Liver (tissue), 8 donors: ENCODE measurements at regions not wholly inside any gene's neighbourhood (a gene's known extent, or its start where the extent isn't known, plus 50 kb on each side); places are given as distances from the start of the nearest gene placed in this dataset.
A peak's percentile ranks its signal among the peaks of the same experiment; 100 is the strongest.

ENCODE experiments used
- DNase-seq: peaks from one replicate; pipeline ENCODE4 v3.0.0-alpha.2; 2017; ENCODE audit warnings: low spot score
- H3K27ac ChIP-seq, 2 donors: one replicate each; pipeline ENCODE4 v1.7.0; 2013; ENCODE audit warnings: inconsistent platforms in 2 of 2, low read length in 2 of 2, control low read depth in 1 of 2, low read depth in 1 of 2, mild to moderate bottlenecking in 1 of 2
- H3K27me3 ChIP-seq, 4 donors: one replicate each; pipeline versions ENCODE4 v1.6.1 to v1.7.0; 2013; ENCODE audit warnings: low read length in 3 of 4, inconsistent platforms in 1 of 4, mild to moderate bottlenecking in 1 of 4, moderate library complexity in 1 of 4; ENCODE audit not compliant: control insufficient read depth in 4 of 4, insufficient read depth in 4 of 4
- H3K36me3 ChIP-seq, 4 donors: one replicate each; pipeline versions ENCODE4 v1.6.1 to v1.7.0; 2013; ENCODE audit warnings: low read length in 3 of 4, mild to moderate bottlenecking in 3 of 4, low read depth in 1 of 4, moderate library complexity in 1 of 4; ENCODE audit not compliant: control insufficient read depth in 4 of 4, insufficient read depth in 3 of 4
- H3K4me1 ChIP-seq, 4 donors: one replicate each; pipeline versions ENCODE4 v1.6.1 to v1.7.0; 2013; ENCODE audit warnings: low read length in 3 of 4, mild to moderate bottlenecking in 3 of 4, moderate library complexity in 1 of 4; ENCODE audit not compliant: control insufficient read depth in 4 of 4, insufficient read depth in 4 of 4
- H3K4me3 ChIP-seq, 3 donors: one replicate each; pipeline versions ENCODE4 v1.6.1 to v1.7.0; 2013; ENCODE audit warnings: low read length in 3 of 3, control low read depth in 1 of 3, low read depth in 1 of 3, mild to moderate bottlenecking in 1 of 3
- H3K9ac ChIP-seq, 2 donors: one replicate each; pipeline ENCODE4 v1.7.0; 2013; ENCODE audit warnings: low read length in 2 of 2, mild to moderate bottlenecking in 2 of 2, moderate library complexity in 2 of 2, control low read depth in 1 of 2, low read depth in 1 of 2
- H3K9me3 ChIP-seq, 4 donors: one replicate each; pipeline versions ENCODE4 v1.6.1 to v1.7.0; 2013; ENCODE audit warnings: low read length in 3 of 4; ENCODE audit not compliant: control insufficient read depth in 4 of 4
- ATF3 ChIP-seq: IDR thresholded peaks from 2 replicates; pipeline ENCODE4 v1.6.1; 2016; ENCODE audit warnings: antibody characterized with exemption
- CTCF ChIP-seq: fragments of 150-350 bp; IDR thresholded peaks from 2 replicates; pipeline ENCODE4 v1.5.1; 2017; ENCODE audit warnings: improper control_type of control experiment, low read depth, low read length; ENCODE audit not compliant: missing input control
- EGR1 ChIP-seq, 2 donors: IDR thresholded peaks; 2 replicates each; pipeline ENCODE4 v1.6.1; 2016 to 2018; ENCODE audit warnings: antibody characterized with exemption in 2 of 2, low read depth in 2 of 2
- FOXA1 ChIP-seq: IDR thresholded peaks from 2 replicates; pipeline ENCODE4 v1.6.1; 2016; ENCODE audit warnings: antibody characterized with exemption
- FOXA2 ChIP-seq: IDR thresholded peaks from 2 replicates; pipeline ENCODE4 v1.6.1; 2016; ENCODE audit warnings: antibody characterized with exemption
- HNF4A ChIP-seq, 2 donors: conservative IDR thresholded peaks; 2 replicates each; pipeline ENCODE4 v1.6.1; 2016; ENCODE audit warnings: antibody characterized with exemption in 2 of 2, mild to moderate bottlenecking in 2 of 2
- HNF4G ChIP-seq: IDR thresholded peaks from 2 replicates; pipeline ENCODE4 v1.6.1; 2016; ENCODE audit warnings: antibody characterized with exemption
- NR2F2 ChIP-seq: IDR thresholded peaks from 2 replicates; pipeline ENCODE4 v1.6.1; 2016; ENCODE audit warnings: antibody characterized with exemption
- RAD21 ChIP-seq, 2 donors: IDR thresholded peaks; 2 replicates each; pipeline ENCODE4 v1.6.1; 2016; ENCODE audit warnings: antibody characterized with exemption in 2 of 2, mild to moderate bottlenecking in 2 of 2
- REST ChIP-seq: IDR thresholded peaks from 2 replicates; pipeline ENCODE4 v1.6.1; 2016; ENCODE audit warnings: antibody characterized with exemption, mild to moderate bottlenecking
- RXRA ChIP-seq, 2 donors: IDR thresholded peaks; 2 replicates each; pipeline ENCODE4 v1.6.1; 2017 to 2018; ENCODE audit warnings: antibody characterized with exemption in 2 of 2, mild to moderate bottlenecking in 1 of 2
- SP1 ChIP-seq: IDR thresholded peaks from 2 replicates; pipeline ENCODE4 v1.6.1; 2018; ENCODE audit warnings: antibody characterized with exemption, mild to moderate bottlenecking
- TAF1 ChIP-seq: conservative IDR thresholded peaks from 2 replicates; pipeline ENCODE4 v1.6.1; 2016; ENCODE audit warnings: antibody characterized with exemption, mild to moderate bottlenecking
- ZBTB33 ChIP-seq: IDR thresholded peaks from 2 replicates; pipeline ENCODE4 v1.6.1; 2016; ENCODE audit warnings: antibody characterized with exemption
- WGBS: extraction: QIAGEN DNeasy Blood & Tissue Kit; methylation state at CpG from one replicate; pipeline ENCODE4 v1.1.7; 2013; 5-methylcytosine and 5-hydroxymethylcytosine counted together
- donor health status: healthy.
- donor health status: healthy.
- donor health status: healthy.
- donor health status: healthy.
- donor health status: healthy.

GRCh38 chr5:93092349-93093105, 488.5 kb downstream of the NR2F1-AS1 start:
- H3K36me3 ChIP-seq = no peaks in the 10 kb centered on the region
- no peak for DNase-seq
- H3K9me3 ChIP-seq = no peaks in the 10 kb centered on the region
- no peak overlapping the region for H3K4me3 ChIP-seq
- TF ChIP-seq RAD21 (IDR thresholded peaks at IDR 0.05) (peak; percentile 59 to 69), ATF3 (no peak)
- H3K9ac ChIP-seq = no peak overlapping the region
- peaks cover 0 to 2% (median 0%) of the 10 kb centered on the region in 4 donors for H3K27me3 ChIP-seq
- WGBS = 84% methylated on average over 2 of the region's 2 CpGs
- no peaks in the 10 kb centered on the region for H3K4me1 ChIP-seq
- no peak overlapping the region for H3K27ac ChIP-seq

GRCh38 chr5:93090698-93091097, 490.3 kb downstream of the NR2F1-AS1 start:
- 64% methylated on average over 5 of the region's 5 CpGs for WGBS
- no peak overlapping the region for H3K27ac ChIP-seq
- H3K9ac ChIP-seq = no peak overlapping the region

More at GRCh38 chr5:93090698-93091097, 490.3 kb downstream of the NR2F1-AS1 start:
- no peak for DNase-seq
- H3K27me3 ChIP-seq = peaks cover 0 to 2% (median 0%) of the 10 kb centered on the region in 4 donors
- no peaks in the 10 kb centered on the region for H3K36me3 ChIP-seq
- H3K4me1 ChIP-seq = no peaks in the 10 kb centered on the region
- no peak for TF ChIP-seq TAF1
- no peak for TF ChIP-seq ATF3
- no peak for TF ChIP-seq CTCF
- no peak for TF ChIP-seq RXRA (IDR thresholded peaks at IDR 0.05)
- TF ChIP-seq NR2F2 = no peak
- TF ChIP-seq HNF4A (conservative IDR thresholded peaks at IDR 0.05) = no peak
- TF ChIP-seq RAD21 (IDR thresholded peaks at IDR 0.05) = no peak
- TF ChIP-seq FOXA2 = no peak
- TF ChIP-seq EGR1 (IDR thresholded peaks at IDR 0.05; ENCODE audit: low read depth in 2 of 2) = no peak
- TF ChIP-seq REST = no peak
- TF ChIP-seq ZBTB33 = no peak
- TF ChIP-seq FOXA1 = no peak
- no peak for TF ChIP-seq HNF4G
- no peak for TF ChIP-seq SP1
- H3K9me3 ChIP-seq = no peaks in the 10 kb centered on the region
- H3K4me3 ChIP-seq = no peak overlapping the region
